Caco-2 (cell line): ENCODE measurements at regions not wholly inside any gene's neighbourhood (a gene's known extent, or its start where the extent isn't known, plus 50 kb on each side); places are given as distances from the start of the nearest gene placed in this dataset.

Experiments used
- BruUV-seq: library from RNA; stranded (reverse); fragments of 400-500 nt; replicated peaks from 2 replicates; lab custom pipeline; 2021; lab: Mats Ljungman, UMichigan
- CTCF ChIA-PET: fragments of 300-600 bp; sonication (Branson Sonifier 250); formaldehyde crosslinking; loops from one replicate; lab custom pipeline; 2022; ENCODE audit warnings: antibody characterized with exemption; lab: Charles Lee
- POLR2A ChIA-PET: fragments of 300-600 bp; sonication (Branson Sonifier 250); formaldehyde crosslinking; loops from one replicate; lab custom pipeline; 2022; ENCODE audit warnings: antibody characterized with exemption; lab: Charles Lee
- DNase-seq, 2 experiments: peaks; one replicate each; pipeline versions ENCODE4 v3.0.0 to v3.0.0-alpha.2; 2020 to 2022
- H3K27me3 ChIP-seq: replicated peaks from 2 replicates; pipeline ENCODE4 v1.6.0; 2011; ENCODE audit warnings: low read length; ENCODE audit not compliant: control insufficient read depth, insufficient read depth
- H3K36me3 ChIP-seq: 2 replicates; pipeline ENCODE4 v1.5.1; 2011; ENCODE audit warnings: low read length; ENCODE audit not compliant: control insufficient read depth, insufficient read depth
- H3K4me1 ChIP-seq: fragments of 250-450 bp; sonication (Bioruptor Pico); 2 replicates; pipeline ENCODE4 v1.5.1; 2020; ENCODE audit warnings: mild to moderate bottlenecking
- H3K4me3 ChIP-seq: 2 replicates; pipeline ENCODE4 v1.5.1; 2011; ENCODE audit warnings: low read depth, mild to moderate bottlenecking, control low read depth, low read length
- H3K9me3 ChIP-seq: fragments of 250-450 bp; sonication (Bioruptor Pico); 2 replicates; pipeline ENCODE4 v1.5.1; 2020; ENCODE audit warnings: mild to moderate bottlenecking, moderate library complexity
- H3K27ac Mint-ChIP-seq: one replicate; pipeline ENCODE4 v1.8.0; 2022; ENCODE audit warnings: mixed read lengths; ENCODE audit not compliant: unreplicated experiment
- H3K27me3 Mint-ChIP-seq: one replicate; pipeline ENCODE4 v1.8.0; 2022; ENCODE audit warnings: mixed read lengths; ENCODE audit not compliant: insufficient read depth, unreplicated experiment
- H3K36me3 Mint-ChIP-seq: one replicate; pipeline ENCODE4 v1.8.0; 2022; ENCODE audit warnings: mild to moderate bottlenecking, mixed read lengths; ENCODE audit not compliant: insufficient read depth, unreplicated experiment
- H3K4me1 Mint-ChIP-seq: one replicate; pipeline ENCODE4 v1.8.0; 2022; ENCODE audit warnings: low read depth, mixed read lengths; ENCODE audit not compliant: unreplicated experiment
- H3K4me3 Mint-ChIP-seq: one replicate; pipeline ENCODE4 v1.8.0; 2022; ENCODE audit warnings: mild to moderate bottlenecking, moderate library complexity, mixed read lengths; ENCODE audit not compliant: unreplicated experiment
- H3K9me3 Mint-ChIP-seq: one replicate; pipeline ENCODE4 v1.8.0; 2022; ENCODE audit warnings: mixed read lengths; ENCODE audit not compliant: unreplicated experiment
- intact Hi-C: fragments of 100-400 bp; cut with micrococcal nuclease; formaldehyde crosslinking; loops from one replicate; pipeline ENCODE4 v1.10.0; 2022; ENCODE audit not compliant: unreplicated experiment
- TF ChIP-seq, protein P1 (sequence below), 2 experiments: fragments of 200-600 bp in 1 of 2; IDR thresholded peaks; 1 replicate in 1 of 2; 2 replicates in 1 of 2; pipeline versions ENCODE4 v1.5.1 to v1.8.0; 2011 to 2022; ENCODE audit warnings: antibody characterized with exemption in 1 of 2, control low read depth in 1 of 2, inconsistent platforms in 1 of 2, low read depth in 1 of 2, low read length in 1 of 2, mild to moderate bottlenecking in 1 of 2, moderate library complexity in 1 of 2; ENCODE audit not compliant: insufficient read depth in 1 of 2, severe bottlenecking in 1 of 2, unreplicated experiment in 1 of 2

DNA sequence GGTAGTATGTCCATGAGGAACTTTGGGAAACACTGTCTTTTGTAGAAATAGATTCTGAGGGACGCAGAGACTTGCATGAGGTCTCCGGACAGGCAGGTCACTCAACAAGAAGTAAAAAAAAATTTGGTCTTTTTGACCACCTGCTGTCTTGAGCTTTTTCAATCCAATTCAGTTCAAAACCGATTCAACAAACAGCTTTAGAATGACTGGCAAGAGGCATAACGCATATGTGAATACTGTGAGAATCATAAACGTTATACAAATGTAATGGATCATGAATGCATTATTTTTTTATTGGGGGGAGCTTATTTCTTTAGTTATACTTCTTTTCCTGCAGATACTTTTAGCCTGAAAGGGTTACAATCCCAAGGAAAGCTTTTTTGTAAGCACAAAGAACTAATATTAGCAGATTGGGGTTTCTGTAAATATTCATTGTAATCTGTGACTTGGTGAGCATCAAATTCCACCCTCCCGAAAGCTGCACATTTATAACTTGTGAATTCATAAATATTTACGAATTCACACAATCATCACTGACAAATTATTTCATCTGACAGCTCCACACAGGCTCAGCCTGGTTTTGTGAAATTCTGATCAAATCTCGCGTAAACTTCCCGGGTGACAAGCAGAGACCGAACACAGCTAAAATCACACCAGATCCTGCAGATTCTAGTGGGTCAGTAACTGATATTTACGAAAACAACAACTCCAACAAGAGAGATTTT lies 507.7 kb downstream of the MN1 start:
- CTCF ChIA-PET = no interaction called here
- BruUV-seq = no TSS peak
- Mint-ChIP-seq H3K27me3 (peaks cover 16% of the 10 kb centered on the region), H3K36me3 (no peaks in the 10 kb centered on the region), H3K4me3 (no peak overlapping the region), H3K4me1 (no peaks in the 10 kb centered on the region), H3K9me3 (no peaks in the 10 kb centered on the region), H3K27ac (no peak overlapping the region)
- intact Hi-C loops = no loop called here
- TF ChIP-seq, protein P1, sequence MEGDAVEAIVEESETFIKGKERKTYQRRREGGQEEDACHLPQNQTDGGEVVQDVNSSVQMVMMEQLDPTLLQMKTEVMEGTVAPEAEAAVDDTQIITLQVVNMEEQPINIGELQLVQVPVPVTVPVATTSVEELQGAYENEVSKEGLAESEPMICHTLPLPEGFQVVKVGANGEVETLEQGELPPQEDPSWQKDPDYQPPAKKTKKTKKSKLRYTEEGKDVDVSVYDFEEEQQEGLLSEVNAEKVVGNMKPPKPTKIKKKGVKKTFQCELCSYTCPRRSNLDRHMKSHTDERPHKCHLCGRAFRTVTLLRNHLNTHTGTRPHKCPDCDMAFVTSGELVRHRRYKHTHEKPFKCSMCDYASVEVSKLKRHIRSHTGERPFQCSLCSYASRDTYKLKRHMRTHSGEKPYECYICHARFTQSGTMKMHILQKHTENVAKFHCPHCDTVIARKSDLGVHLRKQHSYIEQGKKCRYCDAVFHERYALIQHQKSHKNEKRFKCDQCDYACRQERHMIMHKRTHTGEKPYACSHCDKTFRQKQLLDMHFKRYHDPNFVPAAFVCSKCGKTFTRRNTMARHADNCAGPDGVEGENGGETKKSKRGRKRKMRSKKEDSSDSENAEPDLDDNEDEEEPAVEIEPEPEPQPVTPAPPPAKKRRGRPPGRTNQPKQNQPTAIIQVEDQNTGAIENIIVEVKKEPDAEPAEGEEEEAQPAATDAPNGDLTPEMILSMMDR (IDR thresholded peaks at IDR 0.05; ENCODE audit: insufficient read depth in 1 of 2, low read depth in 1 of 2, low read length in 1 of 2, severe bottlenecking in 1 of 2, unreplicated experiment in 1 of 2) = no peak
- Histone ChIP-seq H3K27me3 (no peaks in the 10 kb centered on the region), H3K36me3 (no peaks in the 10 kb centered on the region), H3K4me1 (no peaks in the 10 kb centered on the region), H3K4me3 (no peak overlapping the region), H3K9me3 (no peaks in the 10 kb centered on the region)
- no peak for DNase-seq
- POLR2A ChIA-PET = no interaction called here

DNA sequence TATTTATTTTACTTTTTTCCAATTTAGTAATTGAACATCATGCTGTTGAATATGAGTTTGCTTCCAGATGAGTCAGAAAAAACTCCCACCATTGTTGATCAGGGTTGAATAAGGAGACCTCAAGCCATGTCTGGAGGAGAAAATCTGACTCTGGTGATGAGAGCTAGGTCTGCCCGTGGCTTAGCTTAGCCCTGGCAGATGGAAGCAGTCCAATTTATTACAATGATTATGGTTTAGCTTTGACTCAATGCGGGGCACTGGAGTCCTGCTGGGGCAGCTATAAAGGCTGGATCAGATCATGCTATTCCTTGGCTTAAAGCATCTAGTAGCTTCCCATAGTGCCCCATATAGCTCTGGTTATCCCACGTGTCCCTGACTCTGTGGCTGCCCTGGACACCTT lies 506.5 kb downstream of the MN1 start:
- TF ChIP-seq, protein P1 (IDR thresholded peaks at IDR 0.05; ENCODE audit: insufficient read depth in 1 of 2, low read depth in 1 of 2, low read length in 1 of 2, severe bottlenecking in 1 of 2, unreplicated experiment in 1 of 2) = no peak
- Histone ChIP-seq H3K4me3 (no peak overlapping the region), H3K36me3 (no peaks in the 10 kb centered on the region), H3K9me3 (no peaks in the 10 kb centered on the region), H3K27me3 (no peaks in the 10 kb centered on the region), H3K4me1 (no peaks in the 10 kb centered on the region)
- POLR2A ChIA-PET = no interaction called here
- no peaks in the 10 kb centered on the region for H3K36me3 Mint-ChIP-seq
- intact Hi-C loops = no loop called here
- H3K4me3 Mint-ChIP-seq = no peak overlapping the region
- no peak overlapping the region for H3K27ac Mint-ChIP-seq
- DNase-seq = no peak
- no peaks in the 10 kb centered on the region for H3K9me3 Mint-ChIP-seq
- CTCF ChIA-PET = no interaction called here
- no TSS peak for BruUV-seq
- H3K27me3 Mint-ChIP-seq = peaks cover 17% of the 10 kb centered on the region
- H3K4me1 Mint-ChIP-seq = no peaks in the 10 kb centered on the region

DNA sequence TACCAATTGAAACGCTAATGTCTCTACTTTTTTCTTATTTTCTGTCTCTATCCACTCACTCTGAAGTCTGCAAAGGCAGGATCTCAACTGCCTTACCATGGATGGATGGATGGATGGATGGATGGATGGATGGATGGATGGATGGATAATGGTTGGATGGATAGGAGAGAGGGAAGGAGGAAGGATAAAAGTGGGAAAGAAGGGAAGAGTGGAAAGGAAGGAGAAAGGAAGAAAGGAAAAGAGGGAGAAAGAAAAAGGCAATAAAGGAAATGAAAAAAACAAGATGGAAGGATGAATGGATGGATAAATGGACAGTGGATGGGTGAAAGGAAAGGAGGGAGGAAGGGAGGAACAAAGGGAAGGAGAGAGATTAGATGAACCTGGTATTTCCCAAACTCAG lies 506.0 kb downstream of the MN1 start:
- Histone ChIP-seq H3K4me3 (no peak overlapping the region), H3K9me3 (no peaks in the 10 kb centered on the region), H3K27me3 (no peaks in the 10 kb centered on the region), H3K36me3 (no peaks in the 10 kb centered on the region), H3K4me1 (no peaks in the 10 kb centered on the region)
- CTCF ChIA-PET = no interaction called here
- POLR2A ChIA-PET = no interaction called here
- Mint-ChIP-seq H3K4me1 (no peaks in the 10 kb centered on the region), H3K27ac (no peak overlapping the region), H3K27me3 (peaks cover 17% of the 10 kb centered on the region), H3K4me3 (no peak overlapping the region), H3K9me3 (no peaks in the 10 kb centered on the region), H3K36me3 (no peaks in the 10 kb centered on the region)
- intact Hi-C loops = no loop called here
- DNase-seq = no peak
- BruUV-seq = no TSS peak
- TF ChIP-seq, protein P1 (IDR thresholded peaks at IDR 0.05; ENCODE audit: insufficient read depth in 1 of 2, low read depth in 1 of 2, low read length in 1 of 2, severe bottlenecking in 1 of 2, unreplicated experiment in 1 of 2) = no peak
